HG02678 (cell line): ENCODE measurements at regions not wholly inside any gene's neighbourhood (a gene's known extent, or its start where the extent isn't known, plus 50 kb on each side); places are given as distances from the start of the nearest gene placed in this dataset.

ENCODE experiments used
- ATAC-seq: cut with Tn5 transposase; IDR thresholded peaks from one replicate; pipeline ENCODE4 v1.9.1; 2021; ENCODE audit warnings: mild to moderate bottlenecking, moderate library complexity; ENCODE audit not compliant: unreplicated experiment

DNA sequence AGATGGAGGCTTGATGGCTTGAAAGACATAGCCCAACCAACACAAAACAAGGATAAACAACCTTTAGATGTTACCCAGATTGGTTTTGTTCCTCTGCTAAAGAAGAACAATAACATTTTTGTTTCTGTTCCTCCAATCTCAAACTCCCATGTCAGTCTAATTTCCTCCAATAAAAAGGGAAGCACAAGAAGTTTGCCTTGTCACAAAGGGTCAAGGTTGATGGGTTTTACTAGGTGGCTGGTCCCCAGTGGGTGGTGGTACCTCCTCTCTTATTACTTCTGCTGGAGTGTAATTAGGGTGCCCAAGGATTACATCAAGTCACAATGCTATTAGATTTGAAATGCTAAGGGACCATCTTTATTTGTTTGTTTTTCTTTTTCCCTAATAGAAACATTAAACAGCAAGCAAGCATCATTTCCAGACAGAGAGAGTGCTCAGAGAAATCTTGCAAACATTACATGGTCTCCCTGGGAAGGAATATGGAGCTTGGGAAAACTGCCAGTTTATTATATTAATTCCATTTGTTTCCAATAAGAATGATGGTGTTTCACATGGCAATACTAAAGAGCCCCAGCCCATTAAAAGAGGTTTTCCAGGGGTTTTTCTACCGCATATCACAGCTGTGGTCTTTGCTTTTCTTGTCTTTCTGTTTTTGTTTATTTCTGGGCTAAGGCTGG, 78.3 kb upstream of the AOAH start:
- no peak for ATAC-seq

DNA sequence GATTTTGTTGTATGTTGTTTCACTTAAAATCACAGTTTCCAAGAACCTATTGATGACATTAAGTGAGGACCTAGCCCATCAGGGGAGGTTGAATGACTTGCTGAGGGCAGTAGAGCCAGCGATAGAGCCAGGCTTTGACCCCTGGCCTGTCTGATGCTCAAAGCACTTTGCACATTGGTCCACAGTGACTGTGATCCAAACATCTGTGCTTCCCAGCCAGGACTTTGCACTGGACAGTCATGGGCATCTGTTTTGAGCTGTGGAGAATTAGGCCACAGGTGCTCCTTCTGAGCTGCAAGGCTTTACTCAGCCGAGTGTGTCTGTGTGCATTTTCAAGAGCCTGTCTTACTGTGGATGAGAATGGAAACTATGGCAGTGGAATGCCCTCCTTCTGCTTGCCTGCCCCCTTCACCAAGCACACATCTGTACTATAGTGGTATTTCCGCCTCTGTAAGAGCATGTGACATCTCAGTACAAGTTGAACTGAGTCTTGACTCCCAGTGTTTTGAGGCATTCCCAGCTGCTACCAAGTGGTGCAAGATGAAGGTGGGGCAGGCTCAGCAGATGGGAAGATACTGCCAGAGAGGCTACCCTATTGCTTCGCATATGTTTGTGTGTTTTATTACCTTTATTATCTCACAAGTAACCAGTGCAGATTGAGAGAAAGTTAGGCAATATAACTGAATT, 72.7 kb upstream of the AOAH start:
- ATAC-seq, result no peak

DNA sequence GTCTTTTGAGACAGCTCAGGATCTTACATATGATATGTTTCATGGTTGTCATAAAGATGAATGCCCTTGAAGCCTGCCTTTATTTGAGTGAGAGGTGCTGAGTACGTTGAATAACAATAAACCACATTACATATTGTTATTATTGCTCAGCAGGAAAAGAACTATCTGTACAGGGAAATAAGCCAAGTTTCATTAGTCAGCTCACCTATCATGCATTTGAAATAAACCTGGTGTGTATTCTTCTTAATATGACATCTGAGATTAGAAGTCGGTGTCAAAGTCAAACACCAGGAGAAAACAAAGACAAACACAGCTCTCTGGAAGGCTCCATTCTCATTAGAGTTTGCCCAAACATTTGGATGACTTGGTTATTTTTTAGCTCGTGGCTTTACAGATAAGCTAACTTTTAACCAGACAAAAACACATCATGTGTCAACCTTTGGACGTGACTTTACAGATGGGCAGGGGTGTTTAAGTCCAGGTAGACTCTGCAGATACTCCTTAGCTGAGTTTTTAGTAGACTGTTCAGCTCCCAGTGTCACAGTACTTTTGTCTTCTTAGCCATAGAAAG, 71.2 kb upstream of the AOAH start:
- ATAC-seq, result no peak

DNA sequence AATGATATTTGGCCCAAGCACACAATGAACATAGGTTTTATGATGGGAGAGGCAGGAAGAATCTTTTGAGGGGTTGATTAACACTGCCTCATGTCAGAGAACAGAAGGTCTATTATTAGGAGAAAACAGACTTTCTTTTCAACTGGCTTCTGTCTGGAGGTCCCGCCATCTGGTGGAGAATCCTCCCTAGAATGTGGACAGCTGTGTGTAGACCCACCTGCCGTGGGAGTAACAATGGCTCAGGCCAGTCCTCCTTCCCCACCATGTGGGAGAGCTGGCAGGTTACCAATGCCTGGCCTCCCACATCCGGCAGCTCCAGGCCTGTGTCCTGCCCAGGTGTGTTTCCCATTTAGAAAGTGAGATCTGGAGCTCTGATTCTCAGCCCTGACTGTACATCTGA, 70.4 kb upstream of the AOAH start:
- no peak for ATAC-seq

DNA sequence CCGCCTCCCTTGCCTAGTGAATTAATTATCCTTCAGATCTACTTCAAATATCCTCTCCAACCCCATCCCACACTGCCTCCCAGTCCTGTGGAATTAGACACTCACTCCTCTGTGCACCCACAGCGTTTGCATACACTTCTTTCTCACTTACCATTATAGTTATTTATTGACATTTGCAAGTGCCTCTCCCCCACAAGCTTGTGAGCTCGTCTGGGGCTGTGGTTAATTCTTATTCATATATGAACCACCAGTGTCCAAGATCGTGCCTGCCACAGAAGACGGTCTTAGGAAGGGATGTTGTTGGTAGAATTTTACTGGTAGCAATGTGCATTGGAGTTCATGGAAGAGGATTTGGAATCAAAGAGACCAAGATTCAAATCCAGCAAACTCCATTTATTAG, 68.1 kb upstream of the AOAH start:
- no peak for ATAC-seq

DNA sequence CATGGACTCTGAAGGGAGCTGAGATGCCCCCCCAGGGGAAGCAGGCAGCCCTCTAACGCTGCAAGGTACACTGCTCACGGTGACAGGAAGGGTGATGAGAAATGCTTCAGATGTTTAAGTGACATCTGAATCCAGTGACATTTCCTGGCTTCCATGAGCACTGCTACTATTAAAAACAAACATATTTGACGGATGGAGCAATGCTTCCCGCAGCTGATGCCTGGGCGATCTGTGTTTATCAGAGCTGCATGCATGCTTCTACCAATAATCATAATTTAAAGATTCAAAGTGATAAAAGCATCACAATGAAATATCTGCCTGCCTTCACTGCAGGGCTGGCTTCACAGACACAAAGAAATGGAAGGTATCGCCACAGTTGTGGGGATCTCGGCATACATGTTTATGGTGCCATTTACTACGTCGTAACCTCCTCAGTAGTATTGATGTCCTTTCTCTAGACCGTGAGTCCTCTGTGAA, 66.1 kb upstream of the AOAH start:
- ATAC-seq, result no peak

DNA sequence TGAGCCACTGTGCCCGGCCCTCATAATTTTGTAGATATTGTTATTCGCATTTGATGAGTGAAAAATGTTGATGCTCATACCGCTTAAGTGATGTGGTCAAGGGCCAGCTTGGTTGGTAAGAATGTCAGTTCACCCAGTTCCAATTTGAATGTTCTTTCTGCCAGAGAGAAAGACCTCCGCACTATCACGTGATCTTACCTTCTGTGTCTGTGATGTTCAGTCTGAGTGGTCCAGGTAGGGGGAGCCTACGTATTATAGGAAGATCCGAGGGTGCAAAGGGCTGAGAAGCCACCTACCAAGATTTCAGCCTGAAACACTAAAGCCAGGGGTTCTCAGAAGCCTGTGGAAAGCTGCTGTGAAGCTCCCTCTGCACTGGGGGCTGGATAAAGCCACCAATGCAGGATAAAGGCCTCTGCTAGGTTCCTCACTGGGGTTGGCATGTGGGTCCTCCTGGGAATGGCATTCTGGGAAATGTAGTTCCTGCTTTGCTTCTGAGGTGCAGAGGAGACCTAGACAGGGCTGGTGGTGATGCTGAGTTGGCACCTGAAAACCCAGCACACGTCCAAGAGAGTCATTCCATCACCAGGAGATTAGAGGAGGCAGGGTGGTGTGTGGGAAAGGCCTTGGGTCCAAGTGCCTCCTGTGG, 64.7 kb upstream of the AOAH start:
- no peak for ATAC-seq

DNA sequence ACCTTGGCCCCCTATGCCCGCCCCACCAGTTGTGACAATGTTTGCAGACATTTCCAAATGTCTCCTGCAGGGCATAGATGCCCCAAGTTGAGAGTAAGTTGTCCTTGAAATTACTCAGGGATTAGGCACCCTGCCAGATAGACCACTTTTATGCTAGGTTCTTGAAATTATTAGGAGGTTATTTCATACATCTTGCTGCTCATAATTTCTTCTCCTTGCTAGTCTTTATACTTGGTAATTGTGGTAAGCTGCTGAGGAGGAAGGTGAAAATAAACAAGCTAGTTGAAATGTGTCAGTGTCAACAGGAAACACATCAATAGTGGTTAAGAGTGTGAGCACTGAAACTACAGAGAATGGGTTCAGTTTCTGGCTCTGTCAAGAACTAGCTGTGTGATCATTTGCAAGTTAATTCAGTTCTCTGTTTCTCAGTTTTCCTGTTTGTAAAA, 63.7 kb upstream of the AOAH start:
- peak; percentile 44 for ATAC-seq

DNA sequence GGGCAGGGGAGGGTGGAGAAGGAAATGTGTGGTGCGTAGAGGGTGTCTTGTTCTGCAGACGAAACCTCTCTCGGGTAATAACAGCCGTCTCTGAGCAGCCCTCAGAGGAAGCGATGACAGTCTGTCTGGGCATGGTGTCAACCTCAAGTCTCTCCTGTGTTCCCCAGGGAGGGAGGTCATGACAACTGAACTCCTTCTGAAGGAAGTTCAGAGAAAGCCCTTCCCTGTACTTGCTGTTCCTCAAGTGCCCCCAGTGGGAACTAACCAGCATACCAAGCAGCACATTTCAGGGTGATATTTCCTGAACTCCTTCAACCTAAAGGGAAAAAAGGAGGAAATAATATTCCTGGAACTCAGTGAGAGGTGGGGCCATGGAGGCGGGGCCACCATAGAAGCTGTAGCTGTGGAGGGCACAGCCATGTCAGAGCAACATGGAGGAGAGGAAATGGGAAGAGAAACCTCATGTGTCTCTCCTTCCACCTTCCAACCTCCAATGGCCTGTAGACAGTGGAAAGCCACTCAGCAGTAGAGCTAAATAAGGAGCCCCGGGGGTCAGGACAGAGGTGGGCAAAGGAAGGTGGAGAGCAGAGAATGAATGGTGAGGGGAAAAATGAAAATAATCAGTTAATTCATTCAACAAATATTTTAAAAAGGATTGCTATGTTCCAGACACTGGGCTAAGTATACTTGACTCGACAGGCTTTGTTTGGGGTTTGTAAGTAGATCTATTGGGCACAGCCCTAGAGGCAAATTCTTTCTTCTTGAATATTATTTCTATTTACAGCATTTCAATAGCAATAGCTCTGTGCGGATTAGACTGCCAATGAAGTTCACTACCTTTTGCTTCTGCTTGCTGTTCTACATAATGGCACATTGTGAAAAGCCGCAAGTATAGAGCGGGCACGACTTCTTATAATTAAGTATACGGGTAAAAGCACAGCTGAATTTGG, 61.0 kb upstream of the AOAH start:
- peak; percentile 96 for ATAC-seq

DNA sequence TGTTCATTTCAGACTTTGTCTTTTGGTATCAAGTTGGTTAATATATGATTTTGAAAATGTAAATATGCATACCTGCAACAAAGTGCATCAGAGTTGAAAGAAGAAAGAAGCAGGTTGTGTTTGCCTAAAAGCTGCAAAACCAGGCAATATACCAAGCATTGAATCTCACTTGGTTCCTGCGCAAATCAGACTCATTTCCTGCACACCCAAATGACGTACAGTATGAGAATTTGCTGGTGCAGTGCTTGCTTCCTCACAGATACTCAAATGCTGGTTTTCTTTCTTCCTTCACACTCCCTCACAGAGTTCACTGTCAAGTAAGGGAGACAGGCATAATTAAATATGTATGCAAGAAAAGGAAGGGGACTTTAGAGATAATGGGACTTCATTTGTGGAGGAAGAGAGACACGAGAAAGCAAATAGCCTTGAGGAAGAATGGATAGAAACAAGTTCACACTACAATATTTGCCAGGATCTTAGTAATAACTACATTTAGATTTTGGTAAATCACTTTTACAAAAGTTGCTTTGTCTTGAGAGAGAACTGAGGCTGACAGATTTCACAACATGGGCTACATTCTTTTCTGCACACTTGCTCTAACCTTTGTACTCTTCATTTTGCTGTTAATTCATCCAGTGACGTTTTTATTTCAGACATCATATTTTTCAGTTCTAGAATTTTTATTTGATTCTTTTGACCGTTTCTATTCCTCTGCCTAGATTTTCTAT, 56.9 kb upstream of the AOAH start:
- no peak for ATAC-seq

DNA sequence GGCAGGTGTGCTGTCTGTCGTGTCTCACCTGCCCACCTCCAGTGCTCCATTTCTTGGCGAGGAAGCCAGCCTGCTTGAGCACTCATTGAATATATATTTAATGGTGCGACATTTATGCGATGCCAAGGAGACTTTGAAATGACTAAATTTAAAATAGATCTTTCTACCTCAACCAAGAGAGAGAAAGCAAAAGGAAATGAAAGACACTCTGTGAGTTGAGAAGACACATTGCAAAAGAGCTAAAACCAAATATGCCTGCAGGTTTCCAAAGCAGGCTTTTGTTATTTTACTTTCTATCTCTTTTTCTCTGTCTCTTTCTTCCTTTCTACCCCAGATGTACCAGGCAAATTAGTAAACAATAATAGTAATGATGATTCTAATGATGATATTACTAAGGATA, 53.6 kb upstream of the AOAH start:
- ATAC-seq, result no peak

DNA sequence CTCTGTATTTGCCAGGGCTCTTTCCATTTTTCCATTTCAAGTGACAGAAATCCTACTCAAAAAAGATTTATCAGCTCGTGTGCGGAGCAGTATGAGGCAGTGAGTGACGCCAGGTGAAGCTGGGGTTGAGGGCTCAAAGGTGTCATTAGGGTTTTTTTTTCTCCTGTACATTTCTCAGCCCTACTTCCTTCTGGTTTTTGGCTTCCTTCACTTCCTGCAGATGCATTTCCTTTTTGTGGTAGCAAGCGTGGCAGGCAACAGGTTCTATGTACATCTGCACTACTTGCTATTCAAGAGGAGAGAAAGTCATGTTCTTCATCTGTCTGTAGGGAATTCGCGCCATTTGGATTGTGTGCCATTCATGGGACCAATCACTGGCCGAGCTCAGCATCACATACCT, 52.8 kb upstream of the AOAH start:
- ATAC-seq, result no peak

DNA sequence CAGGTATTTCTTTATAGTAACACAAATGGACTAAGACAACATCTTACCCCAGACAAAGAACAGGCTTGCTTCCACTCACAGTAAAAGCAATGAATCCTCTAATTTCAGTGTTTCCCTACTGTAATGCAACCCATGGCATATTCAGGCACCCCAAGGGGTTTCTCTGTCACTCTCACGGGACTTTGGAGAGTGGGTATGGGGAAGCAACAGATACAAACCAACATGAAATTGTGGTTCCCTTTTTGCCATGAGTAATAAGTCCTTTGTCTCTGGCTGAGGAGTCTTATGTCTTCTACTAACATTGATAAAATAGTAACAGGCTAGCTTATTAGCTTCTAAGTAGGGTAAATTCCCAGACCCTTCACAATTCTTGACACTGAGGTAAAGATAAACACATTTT, 51.4 kb upstream of the AOAH start:
- ATAC-seq, result no peak

DNA sequence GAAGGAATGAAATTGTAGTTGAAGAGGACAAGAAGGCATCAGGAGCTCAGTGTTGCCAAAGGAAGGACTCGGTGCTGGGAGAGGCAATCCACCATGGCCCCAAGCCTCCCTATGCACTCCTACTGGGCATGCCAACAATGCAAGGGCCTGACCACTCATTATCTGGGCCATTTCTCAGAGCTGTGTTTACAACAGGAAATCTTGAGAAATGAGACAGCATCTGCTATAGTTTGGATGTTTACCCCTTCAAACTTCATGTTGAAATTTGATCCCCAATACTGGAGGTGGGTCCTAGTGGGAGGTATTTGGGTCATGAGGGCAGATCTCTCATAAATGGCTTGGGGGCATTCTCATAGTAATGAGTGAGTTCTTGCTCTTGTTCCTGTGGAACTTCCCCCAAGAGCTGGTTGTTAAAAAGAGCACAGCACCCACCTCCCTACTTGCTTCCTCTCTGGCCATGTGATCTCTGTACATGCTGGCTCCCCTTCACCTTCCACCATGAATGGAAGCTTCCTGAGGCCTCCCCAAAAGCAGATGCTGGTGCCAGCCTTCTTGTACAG, 50.8 kb upstream of the AOAH start:
- no peak for ATAC-seq
